Tibial nerve (tissue), 4 donors: ENCODE measurements at regions not wholly inside any gene's neighbourhood (a gene's known extent, or its start where the extent isn't known, plus 50 kb on each side); places are given as distances from the start of the nearest gene placed in this dataset.
"Not testable (repeated sequence)": the region's sequence is repeated elsewhere in the genome, so short reads cannot be mapped to it uniquely, and the experiment has no call there.

ENCODE experiments used
- DNase-seq, 2 donors: peaks; one replicate each; pipeline ENCODE4 v3.0.0-alpha.2; 2019; ENCODE audit warnings: low spot score in 2 of 2
- H3K27ac ChIP-seq, 4 donors: fragments of 200-600 bp; sonication (generic) in 3 of 4; one replicate each; pipeline ENCODE4 v1.5.1; 2017 to 2019; ENCODE audit warnings: mild to moderate bottlenecking in 1 of 4
- H3K27me3 ChIP-seq, 2 donors: fragments of 200-600 bp; sonication (generic) in 1 of 2; one replicate each; pipeline versions ENCODE4 v1.5.1 to v1.6.0; 2017 to 2019
- H3K36me3 ChIP-seq, 3 donors: fragments of 200-600 bp; sonication (generic); one replicate each; pipeline ENCODE4 v1.5.1; 2018 to 2019
- H3K4me1 ChIP-seq, 4 donors: fragments of 200-600 bp; sonication (generic) in 3 of 4; one replicate each; pipeline ENCODE4 v1.5.1; 2017 to 2019
- H3K4me3 ChIP-seq, 4 donors: fragments of 200-600 bp; sonication (generic) in 3 of 4; one replicate each; pipeline ENCODE4 v1.5.1; 2017 to 2019; ENCODE audit warnings: mild to moderate bottlenecking in 1 of 4, moderate library complexity in 1 of 4
- H3K9me3 ChIP-seq, 4 donors: fragments of 200-600 bp; sonication (generic) in 3 of 4; one replicate each; pipeline ENCODE4 v1.5.1; 2017 to 2019
- EP300 ChIP-seq, 2 donors: sonication (generic); formaldehyde crosslinking; IDR thresholded peaks; one replicate each; pipeline ENCODE4 v1.6.1; 2017; ENCODE audit warnings: antibody characterized with exemption in 2 of 2, mild to moderate bottlenecking in 1 of 2
- POLR2A ChIP-seq, 2 donors: fragments of 450-650 bp; IDR thresholded peaks; one replicate each; pipeline ENCODE4 v1.6.1; 2017; ENCODE audit warnings: antibody characterized with exemption in 2 of 2, mild to moderate bottlenecking in 2 of 2, moderate library complexity in 2 of 2
- WGBS, 2 donors: methylation state at CpG; one replicate each; pipeline ENCODE4 v1.1.5; 2018; 5-methylcytosine and 5-hydroxymethylcytosine counted together
- TF ChIP-seq, protein P1 (sequence below), 5 experiments: fragments of 200-600 bp in 3 of 5; fragments of 450-650 bp in 2 of 5; sonication (generic) in 3 of 5; IDR thresholded peaks; one replicate each; pipeline ENCODE4 v1.5.1; 2016 to 2019; ENCODE audit warnings: antibody characterized with exemption in 5 of 5, mild to moderate bottlenecking in 3 of 5, moderate library complexity in 2 of 5

DNA sequence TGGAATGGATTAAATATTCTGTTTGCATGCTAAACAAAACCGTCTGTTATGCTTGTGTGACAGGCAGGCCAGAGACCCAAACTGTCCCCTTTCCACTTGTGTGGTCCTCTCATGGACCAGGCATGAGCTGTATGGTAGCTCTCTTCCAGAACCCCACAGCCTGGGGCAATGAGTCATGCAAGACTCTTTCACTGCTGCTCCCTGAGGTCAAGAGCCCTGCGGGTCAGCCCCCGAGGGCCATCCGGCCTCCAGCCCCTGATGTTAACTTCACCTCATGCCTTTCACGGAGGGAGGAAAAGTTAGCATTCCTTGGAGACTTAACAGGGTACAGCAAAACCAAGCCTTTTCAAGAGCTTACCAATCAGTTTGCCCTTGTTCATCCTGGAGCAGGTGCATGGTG lies 239.1 kb upstream of the DIO3 start:
- H3K4me1 ChIP-seq, result no peaks in the 10 kb centered on the region
- 39 to 51% methylated on average over 2 to 5 of the region's 5 CpGs for WGBS, 2 donors
- no peak overlapping the region for H3K4me3 ChIP-seq
- peaks cover 0 to 24% (median 0%) of the 10 kb centered on the region in 4 donors for H3K9me3 ChIP-seq
- no peaks in the 10 kb centered on the region for H3K27me3 ChIP-seq
- H3K27ac ChIP-seq, result no peak overlapping the region
- no peaks in the 10 kb centered on the region for H3K36me3 ChIP-seq
- TF ChIP-seq POLR2A (IDR thresholded peaks at IDR 0.05) (no peak), EP300 (IDR thresholded peaks at IDR 0.05) (no peak)
- TF ChIP-seq, protein P1, sequence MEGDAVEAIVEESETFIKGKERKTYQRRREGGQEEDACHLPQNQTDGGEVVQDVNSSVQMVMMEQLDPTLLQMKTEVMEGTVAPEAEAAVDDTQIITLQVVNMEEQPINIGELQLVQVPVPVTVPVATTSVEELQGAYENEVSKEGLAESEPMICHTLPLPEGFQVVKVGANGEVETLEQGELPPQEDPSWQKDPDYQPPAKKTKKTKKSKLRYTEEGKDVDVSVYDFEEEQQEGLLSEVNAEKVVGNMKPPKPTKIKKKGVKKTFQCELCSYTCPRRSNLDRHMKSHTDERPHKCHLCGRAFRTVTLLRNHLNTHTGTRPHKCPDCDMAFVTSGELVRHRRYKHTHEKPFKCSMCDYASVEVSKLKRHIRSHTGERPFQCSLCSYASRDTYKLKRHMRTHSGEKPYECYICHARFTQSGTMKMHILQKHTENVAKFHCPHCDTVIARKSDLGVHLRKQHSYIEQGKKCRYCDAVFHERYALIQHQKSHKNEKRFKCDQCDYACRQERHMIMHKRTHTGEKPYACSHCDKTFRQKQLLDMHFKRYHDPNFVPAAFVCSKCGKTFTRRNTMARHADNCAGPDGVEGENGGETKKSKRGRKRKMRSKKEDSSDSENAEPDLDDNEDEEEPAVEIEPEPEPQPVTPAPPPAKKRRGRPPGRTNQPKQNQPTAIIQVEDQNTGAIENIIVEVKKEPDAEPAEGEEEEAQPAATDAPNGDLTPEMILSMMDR (IDR thresholded peaks at IDR 0.05), result no peak
- no peak for DNase-seq

DNA sequence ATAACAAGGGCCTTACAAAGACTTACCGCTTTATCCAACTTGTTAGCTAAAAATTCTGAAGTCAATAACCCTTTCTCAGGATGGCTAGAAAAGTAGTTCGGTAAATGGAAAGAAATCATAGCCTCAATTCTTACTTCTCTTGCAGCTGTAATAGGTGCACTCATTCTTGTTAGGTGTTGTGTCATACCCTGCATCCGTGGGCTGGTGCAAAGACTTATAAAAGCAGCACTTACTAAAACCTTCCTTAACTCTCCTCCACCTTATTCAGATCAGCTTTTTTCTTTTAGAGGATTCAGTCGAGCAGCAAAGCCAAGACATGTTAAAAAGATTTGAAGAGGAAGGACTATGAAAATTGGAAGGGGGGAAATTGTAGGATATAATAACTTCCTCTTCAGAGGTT lies 238.2 kb upstream of the DIO3 start:
- Histone ChIP-seq H3K27ac (no peak overlapping the region), H3K9me3 (peaks cover 0 to 24% (median 0%) of the 10 kb centered on the region in 4 donors), H3K4me1 (no peaks in the 10 kb centered on the region), H3K36me3 (no peaks in the 10 kb centered on the region), H3K4me3 (no peak overlapping the region), H3K27me3 (no peaks in the 10 kb centered on the region)
- DNase-seq, result no peak
- WGBS, 2 donors, result 81 to 87% methylated on average over 4 of the region's 4 CpGs
- TF ChIP-seq, protein P1 (IDR thresholded peaks at IDR 0.05), result no peak
- TF ChIP-seq POLR2A (IDR thresholded peaks at IDR 0.05) (no peak), EP300 (IDR thresholded peaks at IDR 0.05) (no peak)

DNA sequence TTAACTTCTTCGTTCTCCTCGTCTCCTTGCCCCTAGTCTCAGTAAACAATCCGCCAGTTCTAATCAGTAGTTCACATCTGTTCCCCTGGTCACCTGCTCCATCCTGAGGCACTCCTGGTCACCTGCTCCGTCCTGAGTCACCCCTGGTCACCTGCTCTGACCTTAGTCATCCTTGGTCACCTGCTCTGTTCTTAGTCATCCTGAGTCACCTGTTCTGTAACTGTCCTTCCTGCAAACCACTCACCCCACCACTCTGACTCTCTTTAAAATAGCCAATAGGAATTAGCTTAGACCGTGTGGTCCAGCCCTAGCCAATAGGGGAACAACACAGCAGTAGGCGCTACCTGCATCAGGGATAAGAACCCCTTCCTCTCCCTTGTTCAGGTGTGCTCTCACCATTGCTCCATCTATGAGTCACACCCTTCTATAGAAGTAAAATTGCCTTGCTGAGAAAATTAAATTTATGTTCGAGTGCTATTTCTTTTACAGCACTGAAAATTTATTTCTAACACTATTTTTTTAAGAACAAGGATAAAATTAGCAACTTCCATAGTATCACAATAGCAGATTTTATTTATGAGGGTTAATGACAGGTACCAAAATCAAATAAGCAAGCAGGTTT lies 237.6 kb upstream of the DIO3 start:
- H3K27me3 ChIP-seq, H3K36me3 ChIP-seq, DNase-seq, H3K4me3 ChIP-seq, H3K4me1 ChIP-seq, H3K27ac ChIP-seq: not testable (repeated sequence)
- H3K9me3 ChIP-seq, result peaks cover 0 to 24% (median 0%) of the 10 kb centered on the region in 4 donors
- WGBS, 2 donors, result 92 to 93% methylated on average over 7 of the region's 7 CpGs

DNA sequence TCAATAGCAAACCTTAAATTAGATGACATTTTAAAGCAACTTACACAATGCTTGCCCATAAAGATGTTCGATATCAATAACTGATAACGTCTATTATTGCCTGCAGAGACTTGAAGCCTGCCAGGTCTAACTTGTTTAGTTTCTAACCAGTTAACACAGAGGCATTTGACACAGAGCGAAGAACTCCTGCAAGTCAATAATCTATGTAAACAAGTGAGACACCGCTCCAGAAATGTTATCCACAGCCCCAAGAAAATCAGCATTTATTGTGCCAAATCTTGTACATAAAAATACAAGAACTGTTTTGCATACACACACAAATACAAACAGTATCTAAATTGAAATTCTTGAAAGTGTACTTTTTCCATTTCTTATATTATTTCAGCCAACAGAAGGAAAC lies 236.0 kb upstream of the DIO3 start:
- no peak for DNase-seq
- Histone ChIP-seq H3K27me3 (no peaks in the 10 kb centered on the region), H3K9me3 (peaks cover 0 to 24% (median 0%) of the 10 kb centered on the region in 4 donors), H3K27ac (no peak overlapping the region), H3K4me3 (no peak overlapping the region), H3K4me1 (no peaks in the 10 kb centered on the region), H3K36me3 (no peaks in the 10 kb centered on the region)
- TF ChIP-seq EP300 (IDR thresholded peaks at IDR 0.05), result no peak
- TF ChIP-seq, protein P1 (IDR thresholded peaks at IDR 0.05), result no peak
- no peak for TF ChIP-seq POLR2A (IDR thresholded peaks at IDR 0.05)
- 93 to 96% methylated on average over 4 of the region's 4 CpGs for WGBS, 2 donors

DNA sequence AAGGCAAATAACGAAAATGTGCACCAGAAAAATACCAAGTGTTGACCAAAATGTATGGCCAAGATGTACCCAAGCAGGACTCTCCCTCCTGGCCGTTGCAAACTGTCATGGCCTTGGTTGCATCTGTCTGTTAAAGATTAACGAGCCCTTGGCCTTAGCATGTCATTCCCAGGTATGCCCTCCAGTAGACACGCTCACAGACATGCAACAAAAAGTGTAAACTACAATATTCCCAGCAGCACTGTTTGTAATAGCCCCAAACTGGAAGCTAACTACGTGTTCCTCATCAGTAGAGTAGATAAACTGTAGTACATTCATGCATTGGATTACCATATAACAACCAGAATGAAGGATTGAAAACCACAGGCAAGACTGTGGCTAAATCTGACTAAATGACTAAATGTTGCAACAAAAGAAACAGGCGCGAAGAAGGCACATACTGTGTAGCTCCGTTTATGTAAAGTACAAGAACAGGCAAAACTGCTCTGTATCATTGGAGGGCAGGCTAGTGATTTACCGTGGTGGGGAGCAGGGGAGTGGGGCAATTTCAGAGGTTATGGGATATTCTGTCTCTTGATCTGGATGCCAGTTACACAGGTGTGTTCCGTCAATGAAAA lies 232.8 kb upstream of the DIO3 start:
- peaks cover 0 to 22% (median 0%) of the 10 kb centered on the region in 4 donors for H3K9me3 ChIP-seq
- TF ChIP-seq, protein P1 (IDR thresholded peaks at IDR 0.05), result no peak
- TF ChIP-seq POLR2A (IDR thresholded peaks at IDR 0.05), result no peak
- TF ChIP-seq EP300 (IDR thresholded peaks at IDR 0.05), result no peak
- H3K4me3 ChIP-seq, result no peak overlapping the region
- no peaks in the 10 kb centered on the region for H3K36me3 ChIP-seq
- no peak for DNase-seq
- H3K27me3 ChIP-seq, result no peaks in the 10 kb centered on the region
- H3K4me1 ChIP-seq, result no peaks in the 10 kb centered on the region
- WGBS, 2 donors, result 75 to 76% methylated on average over 10 of the region's 10 CpGs
- no peak overlapping the region for H3K27ac ChIP-seq
